ENCODE measurements at regions not wholly inside any gene's neighbourhood (a gene's known extent, or its start where the extent isn't known, plus 50 kb on each side); places are given as distances from the start of the nearest gene placed in this dataset.
A peak's percentile ranks its signal among the peaks of the same experiment; 100 is the strongest.

- no peak for DNase-seq
These were observed 127.5 kb upstream of the CTAGE1 start for GRCh38 chr18:22545066-22545760.

- DNase-seq = no peak
These were observed 129.3 kb upstream of the CTAGE1 start for GRCh38 chr18:22546905-22547570.

- DNase-seq = no peak
These were observed 130.3 kb upstream of the CTAGE1 start for GRCh38 chr18:22547807-22548561.

GRCh38 chr18:22549260-22549937 lies 131.7 kb upstream of the CTAGE1 start:
- no peak for DNase-seq

- no peak for DNase-seq
These were observed 132.7 kb upstream of the CTAGE1 start for GRCh38 chr18:22550366-22550765.

- DNase-seq = no peak
These were observed 133.1 kb upstream of the CTAGE1 start for GRCh38 chr18:22550861-22551260.

- DNase-seq = no peak
These were observed 133.9 kb upstream of the CTAGE1 start for GRCh38 chr18:22551536-22552151.

GRCh38 chr18:22552254-22552653 lies 134.5 kb upstream of the CTAGE1 start:
- DNase-seq = no peak

- no peak for DNase-seq
These were observed 135.3 kb upstream of the CTAGE1 start for GRCh38 chr18:22552899-22553460.

- DNase-seq = no peak
These were observed 138.8 kb upstream of the CTAGE1 start for GRCh38 chr18:22556222-22557167.

GRCh38 chr18:22557168-22557941 lies 139.6 kb upstream of the CTAGE1 start:
- no peak for DNase-seq

GRCh38 chr18:22558945-22559385 lies 141.2 kb upstream of the CTAGE1 start:
- DNase-seq = no peak

- DNase-seq = peak; percentile 8
These were observed 141.9 kb upstream of the CTAGE1 start for GRCh38 chr18:22559414-22560274.

GRCh38 chr18:22560275-22560610 lies 142.5 kb upstream of the CTAGE1 start:
- DNase-seq = no peak

- DNase-seq = no peak
These were observed 143.1 kb upstream of the CTAGE1 start for GRCh38 chr18:22560797-22561196.

GRCh38 chr18:22563164-22563583 lies 145.5 kb upstream of the CTAGE1 start:
- no peak for DNase-seq

- no peak for DNase-seq
These were observed 146.3 kb upstream of the CTAGE1 start for GRCh38 chr18:22564036-22564435.

- no peak for DNase-seq
These were observed 149.1 kb upstream of the CTAGE1 start for GRCh38 chr18:22566703-22567420.

- no peak for DNase-seq
These were observed 150.1 kb upstream of the CTAGE1 start for GRCh38 chr18:22567794-22568193.

Measured in stimulated activated CD4-positive, alpha-beta T cell treated with anti-CD3 and anti-CD28 coated beads, Interleukin-15, amount 100 ng/mL, for 24 hours (primary cell).